ENCODE measurements at regions not wholly inside any gene's neighbourhood (a gene's known extent, or its start where the extent isn't known, plus 50 kb on each side); places are given as distances from the start of the nearest gene placed in this dataset.

GRCh38 chr3:177961784-177962183 lies 574.5 kb upstream of the KCNMB2 start:
- DNase-seq (ENCODE audit: low read depth), result no peak

GRCh38 chr3:177966493-177966892 lies 569.7 kb upstream of the KCNMB2 start:
- no peak for DNase-seq (ENCODE audit: low read depth)
- in situ Hi-C loops (cut with HindIII; ENCODE audit: low pct_unique_long_range_greater_than_20kb, low sequenced_read_pairs), result no loop called here

More at GRCh38 chr3:177961784-177962183, 574.5 kb upstream of the KCNMB2 start:
- in situ Hi-C loops (cut with HindIII; ENCODE audit: low pct_unique_long_range_greater_than_20kb, low sequenced_read_pairs), result no loop called here

DNA sequence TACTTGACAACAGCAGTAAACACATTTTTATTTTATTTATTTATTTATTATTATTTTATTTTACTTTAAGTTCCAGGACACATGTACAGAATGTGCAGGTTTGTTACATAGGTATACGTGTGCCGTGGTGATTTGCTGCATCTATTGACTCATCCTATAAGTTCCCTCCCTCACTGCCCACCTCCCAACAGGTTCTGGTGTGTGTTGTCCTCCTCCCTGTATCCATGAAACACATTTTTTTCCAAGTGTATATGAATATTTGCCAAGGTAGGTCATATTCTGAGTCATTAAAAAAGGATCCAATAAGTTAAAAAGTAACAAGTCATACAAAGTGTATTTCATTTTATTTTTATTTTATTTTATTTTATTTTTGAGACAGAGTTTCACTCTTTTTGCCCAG lies 567.3 kb upstream of the KCNMB2 start:
- DNase-seq (ENCODE audit: low read depth), result peak; percentile 30
- in situ Hi-C loops (cut with HindIII; ENCODE audit: low pct_unique_long_range_greater_than_20kb, low sequenced_read_pairs), result no loop called here

- in situ Hi-C loops (cut with HindIII; ENCODE audit: low pct_unique_long_range_greater_than_20kb, low sequenced_read_pairs), result no loop called here
- DNase-seq (ENCODE audit: low read depth), result peak; percentile 19
Measured at GRCh38 chr3:177973241-177973840, 562.9 kb upstream of the KCNMB2 start.

DNA sequence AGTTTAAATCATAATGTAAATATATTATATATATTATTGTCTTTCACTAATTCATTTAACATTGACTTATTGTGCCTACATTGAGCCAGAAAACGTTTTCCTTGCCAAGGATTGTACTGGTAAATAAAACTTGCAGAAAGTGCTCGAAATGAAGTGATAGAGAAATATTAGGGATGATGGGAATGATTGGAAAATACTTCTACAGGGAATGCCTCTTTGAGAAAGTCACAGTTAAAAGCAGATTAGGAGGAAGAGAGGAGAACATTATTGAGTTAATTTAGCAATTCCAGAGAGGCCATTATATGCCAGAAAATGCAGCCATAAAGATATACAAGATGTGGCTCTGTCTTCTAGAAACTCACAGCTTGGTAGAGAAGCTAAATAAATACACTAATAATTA lies 560.0 kb upstream of the KCNMB2 start:
- DNase-seq (ENCODE audit: low read depth), result no peak
- in situ Hi-C loops (cut with HindIII; ENCODE audit: low pct_unique_long_range_greater_than_20kb, low sequenced_read_pairs), result no loop called here

- DNase-seq (ENCODE audit: low read depth), result no peak
- in situ Hi-C loops (cut with HindIII; ENCODE audit: low pct_unique_long_range_greater_than_20kb, low sequenced_read_pairs), result no loop called here
Measured at GRCh38 chr3:177976866-177977265, 559.4 kb upstream of the KCNMB2 start.

DNA sequence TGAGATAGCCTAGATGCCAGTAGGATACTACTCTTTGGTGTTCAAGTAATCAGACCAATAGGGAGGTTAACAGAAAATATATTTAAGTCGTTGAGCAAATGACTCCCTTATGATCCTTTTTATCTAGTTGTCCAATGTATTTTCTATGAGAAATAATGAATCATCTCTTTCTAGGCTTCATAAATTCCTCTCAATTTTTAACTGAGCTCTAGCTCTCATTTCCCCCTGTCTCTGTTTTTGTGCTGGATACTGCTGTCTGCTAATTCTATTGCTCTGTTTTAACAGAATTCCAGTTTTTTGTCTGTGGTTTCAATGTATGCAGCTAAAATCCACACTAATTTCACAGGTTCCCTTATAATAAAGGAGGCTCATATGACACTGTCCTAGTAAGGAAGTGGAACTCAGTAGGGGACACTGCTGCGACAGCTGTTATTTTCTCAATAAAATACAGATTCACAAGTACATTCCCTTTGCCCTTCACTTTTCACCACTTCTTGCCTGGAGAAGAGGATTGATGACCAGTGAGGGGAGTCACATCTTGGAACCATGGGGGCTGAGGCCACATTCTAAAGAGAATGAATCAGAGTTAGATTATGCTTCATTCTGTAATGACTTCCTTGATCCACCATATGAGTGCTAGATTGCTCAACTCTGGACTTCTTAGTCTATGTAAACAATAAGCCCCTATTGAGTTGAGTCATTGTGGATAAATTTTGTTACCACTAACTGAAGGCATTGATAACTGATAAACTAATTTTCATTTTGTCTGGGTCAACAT lies 558.7 kb upstream of the KCNMB2 start:
- in situ Hi-C loops (cut with HindIII; ENCODE audit: low pct_unique_long_range_greater_than_20kb, low sequenced_read_pairs), result no loop called here
- DNase-seq (ENCODE audit: low read depth), result peak; percentile 33

GRCh38 chr3:177978946-177979345 lies 557.3 kb upstream of the KCNMB2 start:
- no peak for DNase-seq (ENCODE audit: low read depth)
- in situ Hi-C loops (cut with HindIII; ENCODE audit: low pct_unique_long_range_greater_than_20kb, low sequenced_read_pairs), result no loop called here

GRCh38 chr3:177979703-177980102 lies 556.5 kb upstream of the KCNMB2 start:
- in situ Hi-C loops (cut with HindIII; ENCODE audit: low pct_unique_long_range_greater_than_20kb, low sequenced_read_pairs), result no loop called here
- no peak for DNase-seq (ENCODE audit: low read depth)

DNA sequence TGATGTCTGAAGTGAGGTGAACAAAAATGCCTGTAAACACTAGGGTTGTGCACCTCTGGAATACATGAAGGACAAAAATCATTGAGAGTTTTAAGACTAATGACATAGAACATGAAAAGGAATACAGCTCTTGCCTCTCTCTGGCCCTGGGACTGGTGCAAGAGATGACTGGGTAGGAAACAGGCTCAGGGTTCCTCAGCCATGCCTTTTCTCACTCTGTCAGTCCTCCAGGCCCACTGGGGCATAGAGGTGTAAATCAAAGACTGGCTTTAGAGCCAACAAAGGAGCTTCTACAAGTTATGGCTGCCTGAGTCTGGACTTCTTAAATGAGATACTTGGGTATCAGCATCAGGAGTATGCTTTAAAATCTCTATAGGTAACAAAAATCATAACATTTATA lies 554.7 kb upstream of the KCNMB2 start:
- DNase-seq (ENCODE audit: low read depth), result no peak
- in situ Hi-C loops (cut with HindIII; ENCODE audit: low pct_unique_long_range_greater_than_20kb, low sequenced_read_pairs), result no loop called here

GRCh38 chr3:177982034-177982433 lies 554.2 kb upstream of the KCNMB2 start:
- in situ Hi-C loops (cut with HindIII; ENCODE audit: low pct_unique_long_range_greater_than_20kb, low sequenced_read_pairs), result no loop called here
- DNase-seq (ENCODE audit: low read depth), result no peak

DNA sequence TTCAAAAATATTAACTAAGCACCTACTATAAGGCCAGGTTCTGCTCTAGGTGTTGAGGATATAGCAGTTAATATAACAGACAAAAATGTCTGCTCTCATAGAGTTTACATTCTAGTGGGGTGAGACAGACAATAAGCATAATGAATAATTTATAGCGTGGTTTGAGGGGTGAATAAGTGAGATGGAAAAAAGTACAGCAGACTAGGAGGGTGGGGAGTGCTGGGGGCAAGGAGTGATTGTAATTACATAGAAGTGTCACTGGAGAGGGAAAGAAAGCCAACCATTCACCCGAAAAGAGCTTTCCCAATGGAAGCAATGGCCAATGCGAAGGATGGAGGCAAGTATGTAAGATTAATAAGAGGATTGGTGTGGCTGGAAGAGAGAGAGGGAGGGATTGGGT lies 552.9 kb upstream of the KCNMB2 start:
- DNase-seq (ENCODE audit: low read depth), result no peak
- in situ Hi-C loops (cut with HindIII; ENCODE audit: low pct_unique_long_range_greater_than_20kb, low sequenced_read_pairs), result no loop called here

DNA sequence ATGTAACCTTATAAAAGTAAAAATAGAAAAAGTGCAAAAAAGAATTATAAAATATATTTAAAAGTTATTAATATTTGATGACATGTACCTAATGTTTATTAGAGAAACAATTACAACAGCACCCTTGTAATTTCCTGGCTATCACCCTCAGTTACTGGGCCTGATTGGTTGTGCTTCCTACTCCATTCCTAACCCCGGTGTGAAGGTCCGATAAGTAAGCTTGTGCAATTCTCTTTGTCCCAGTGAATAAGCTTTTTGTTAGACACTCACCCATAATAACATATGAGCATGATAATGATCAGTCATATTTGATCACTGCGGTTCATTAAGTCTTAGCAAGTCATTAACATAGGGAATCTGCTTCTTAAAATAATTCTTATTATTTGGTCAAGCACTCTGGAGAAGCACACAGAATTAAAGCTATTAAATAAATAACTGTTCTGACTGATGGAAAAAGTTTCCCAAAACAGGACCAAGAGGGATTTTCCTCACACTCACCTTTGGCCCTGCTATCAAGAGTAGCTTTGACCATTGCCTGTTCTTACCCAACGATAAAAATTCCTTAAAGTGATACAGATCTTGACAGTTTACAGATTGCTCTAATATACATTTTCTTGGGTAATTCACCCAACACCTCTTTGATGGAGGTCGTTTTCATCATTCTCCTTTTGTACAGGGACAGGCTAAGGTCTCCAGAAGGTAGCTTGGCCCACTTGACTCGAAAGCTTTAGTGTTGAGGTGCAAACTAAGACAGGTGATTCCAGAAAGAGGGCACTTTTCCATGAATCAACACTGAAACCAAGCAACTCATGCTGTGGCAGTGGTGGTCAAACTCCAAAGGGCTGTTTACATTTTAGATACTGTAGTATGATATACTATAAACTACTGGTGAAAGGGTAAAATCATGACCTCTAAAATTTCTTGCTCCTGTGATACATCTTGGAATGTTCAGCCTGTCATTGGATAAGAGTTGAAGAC lies 543.0 kb upstream of the KCNMB2 start:
- in situ Hi-C loops (cut with HindIII; ENCODE audit: low pct_unique_long_range_greater_than_20kb, low sequenced_read_pairs), result no loop called here
- DNase-seq (ENCODE audit: low read depth), result no peak

DNA sequence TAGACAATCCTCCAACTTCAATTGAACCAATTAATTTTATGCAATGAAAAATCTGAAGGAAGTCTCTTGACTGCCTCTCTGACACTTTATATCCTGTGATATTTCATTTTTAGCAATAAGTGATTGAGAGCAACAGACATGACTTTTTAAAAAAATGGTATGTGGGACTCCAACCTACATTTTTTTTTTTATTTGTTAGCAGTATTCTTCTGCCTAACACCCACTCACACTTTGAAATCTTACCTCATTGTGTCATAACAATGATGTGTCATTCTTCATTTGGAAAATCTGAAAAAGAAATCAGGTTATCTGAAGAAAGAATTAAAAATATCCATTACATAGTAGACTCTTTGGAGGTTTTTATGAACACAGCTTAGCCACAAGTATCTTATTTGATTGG lies 541.3 kb upstream of the KCNMB2 start:
- DNase-seq (ENCODE audit: low read depth), result no peak
- in situ Hi-C loops (cut with HindIII; ENCODE audit: low pct_unique_long_range_greater_than_20kb, low sequenced_read_pairs), result no loop called here

- in situ Hi-C loops (cut with HindIII; ENCODE audit: low pct_unique_long_range_greater_than_20kb, low sequenced_read_pairs), result no loop called here
- no peak for DNase-seq (ENCODE audit: low read depth)
Measured at GRCh38 chr3:177995381-177996085, 540.7 kb upstream of the KCNMB2 start.

GRCh38 chr3:178001670-178002101 lies 534.5 kb upstream of the KCNMB2 start:
- in situ Hi-C loops (cut with HindIII; ENCODE audit: low pct_unique_long_range_greater_than_20kb, low sequenced_read_pairs), result no loop called here
- DNase-seq (ENCODE audit: low read depth), result no peak

- no peak for DNase-seq (ENCODE audit: low read depth)
- in situ Hi-C loops (cut with HindIII; ENCODE audit: low pct_unique_long_range_greater_than_20kb, low sequenced_read_pairs), result no loop called here
Measured at GRCh38 chr3:178002113-178002512, 534.1 kb upstream of the KCNMB2 start.

DNA sequence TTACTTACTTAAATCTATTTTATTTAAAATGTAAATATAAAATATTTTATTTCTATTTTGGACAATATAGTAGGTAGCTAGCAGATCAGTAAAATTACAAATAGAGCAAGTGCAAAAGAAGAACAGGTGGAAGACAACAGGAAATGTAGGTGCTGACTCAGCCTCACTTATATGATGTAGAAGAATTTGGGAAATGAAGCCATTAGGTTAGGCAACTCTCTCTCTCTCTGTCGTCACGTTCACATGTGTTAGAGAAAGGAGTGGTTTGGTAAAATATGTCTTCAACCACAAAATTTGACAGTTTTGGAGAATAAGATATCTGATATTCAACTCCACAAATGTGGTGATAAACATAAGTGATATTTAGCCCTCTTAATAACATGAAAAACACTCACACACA lies 532.5 kb upstream of the KCNMB2 start:
- in situ Hi-C loops (cut with HindIII; ENCODE audit: low pct_unique_long_range_greater_than_20kb, low sequenced_read_pairs), result no loop called here
- no peak for DNase-seq (ENCODE audit: low read depth)

Measured in Caki2 (cell line).